HL-60 (cell line): ENCODE measurements at regions not wholly inside any gene's neighbourhood (a gene's known extent, or its start where the extent isn't known, plus 50 kb on each side); places are given as distances from the start of the nearest gene placed in this dataset.

Experiments used
- DNase-seq, 2 experiments: peaks; one replicate each; pipeline ENCODE4 v3.0.0-alpha.2; 2010 to 2020; ENCODE audit warnings: low read depth in 1 of 2, low spot score in 1 of 2
- H3K27ac ChIP-seq: fragments of 250-450 bp; sonication (Bioruptor Pico); replicated peaks from 2 replicates; pipeline ENCODE4 v1.5.1; 2020; ENCODE audit warnings: mild to moderate bottlenecking, moderate library complexity
- H3K27me3 ChIP-seq: fragments of 250-450 bp; sonication (Bioruptor Pico); 2 replicates; pipeline ENCODE4 v1.5.1; 2021; ENCODE audit warnings: mild to moderate bottlenecking, moderate library complexity; ENCODE audit not compliant: insufficient read depth, poor library complexity, severe bottlenecking
- H3K4me3 ChIP-seq: replicated peaks from 2 replicates; pipeline ENCODE4 v1.5.1; 2011; ENCODE audit warnings: mild to moderate bottlenecking, control low read depth, low read length; ENCODE audit not compliant: insufficient read depth
- CTCF ChIP-seq: IDR thresholded peaks from one replicate; pipeline ENCODE4 v1.5.1; 2011; ENCODE audit warnings: low read length, control low read depth, inconsistent platforms; ENCODE audit not compliant: insufficient read depth
- GABPA ChIP-seq: IDR thresholded peaks from 2 replicates; pipeline ENCODE4 v1.6.1; 2012; ENCODE audit warnings: low read depth
- POLR2AphosphoS5 ChIP-seq: IDR thresholded peaks from 2 replicates; pipeline ENCODE4 v1.6.1; 2012; ENCODE audit warnings: low read depth
- REST ChIP-seq: IDR thresholded peaks from 2 replicates; pipeline ENCODE4 v1.6.1; 2012; ENCODE audit warnings: low read depth; ENCODE audit not compliant: insufficient replicate concordance
- SPI1 ChIP-seq: IDR thresholded peaks from 2 replicates; pipeline ENCODE4 v1.6.1; 2012; ENCODE audit warnings: low read depth, mild to moderate bottlenecking, borderline replicate concordance

DNA sequence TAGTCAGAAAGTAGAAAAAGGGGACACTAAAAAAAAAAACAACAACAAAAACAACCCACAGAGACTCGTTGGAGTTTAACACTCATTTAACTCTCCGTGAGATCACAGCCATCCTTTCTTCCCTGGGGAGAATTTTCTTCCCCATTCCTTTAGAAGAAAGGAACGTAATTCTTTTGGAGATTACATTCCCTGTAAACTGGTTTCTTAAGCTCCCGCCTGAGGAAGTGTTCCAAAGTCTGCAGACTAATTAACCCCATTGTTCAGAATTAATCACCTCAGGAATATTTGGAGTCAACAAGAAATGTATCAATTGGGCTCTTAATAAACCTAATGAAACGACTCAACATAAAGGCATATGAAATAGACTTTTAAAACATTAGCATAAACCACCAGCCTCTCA is 228.2 kb upstream of the CSF3R start:
- TF ChIP-seq REST = no peak
- no peak for TF ChIP-seq POLR2AphosphoS5
- no peak overlapping the region for H3K4me3 ChIP-seq
- no peak for DNase-seq
- H3K27ac ChIP-seq = no peak overlapping the region
- peaks cover 10% of the 10 kb centered on the region for H3K27me3 ChIP-seq

DNA sequence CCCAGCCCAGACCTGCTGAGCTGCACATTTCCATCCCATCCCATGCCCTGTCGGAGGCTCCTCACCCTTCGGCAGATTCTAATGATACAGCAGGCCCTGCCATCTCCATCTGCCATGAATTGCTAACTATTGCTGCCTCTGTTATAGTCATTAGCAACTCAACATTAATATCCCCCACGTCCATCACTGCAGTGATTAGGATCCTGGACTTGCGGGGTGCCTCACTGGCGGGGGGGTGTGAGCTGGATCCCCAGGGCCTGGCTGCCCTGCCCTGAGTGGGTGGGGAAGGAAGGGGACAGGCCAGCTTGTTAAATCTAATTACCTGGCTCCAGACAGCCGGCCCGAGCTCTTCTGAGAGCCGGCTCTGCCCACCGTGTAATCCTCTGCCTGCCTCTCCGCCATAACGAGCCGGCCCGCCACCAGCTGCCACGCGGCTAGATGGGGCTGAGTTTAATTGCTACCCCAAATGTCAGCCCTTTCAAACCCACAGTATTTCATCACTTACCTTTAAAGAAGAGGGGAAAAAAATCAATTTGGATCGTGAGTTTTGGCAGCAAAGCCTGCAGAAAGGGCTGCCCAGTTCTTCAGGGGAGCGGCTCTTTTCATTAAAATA is 227.3 kb upstream of the CSF3R start:
- no peak overlapping the region for H3K4me3 ChIP-seq
- DNase-seq = no peak
- no peak overlapping the region for H3K27ac ChIP-seq
- peaks cover 14% of the 10 kb centered on the region for H3K27me3 ChIP-seq
- no peak for TF ChIP-seq SPI1
- TF ChIP-seq POLR2AphosphoS5 = no peak

DNA sequence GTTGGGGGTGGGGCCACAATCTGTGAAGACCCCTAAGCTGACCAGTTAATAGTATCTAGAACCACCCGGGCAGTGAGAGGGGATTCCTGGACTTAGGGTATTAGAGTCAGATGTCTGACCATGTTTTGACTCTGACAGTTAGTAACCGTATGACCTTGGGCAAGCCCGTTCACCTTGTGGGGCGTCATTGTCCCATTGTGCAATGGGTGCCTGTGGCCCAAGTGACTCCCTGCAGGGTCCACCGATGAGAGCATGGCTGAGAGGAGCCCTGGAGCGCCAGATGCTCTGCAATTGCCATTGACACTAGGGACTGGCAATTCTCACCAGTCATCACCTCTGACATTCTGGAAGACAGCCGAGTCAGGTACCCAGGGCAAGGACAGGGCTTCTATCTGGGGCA is 225.9 kb upstream of the CSF3R start:
- TF ChIP-seq POLR2AphosphoS5 (no peak), GABPA (no peak), REST (no peak), CTCF (no peak), SPI1 (no peak)
- no peak for DNase-seq
- Histone ChIP-seq H3K27ac (no peak overlapping the region), H3K27me3 (peaks cover 14% of the 10 kb centered on the region), H3K4me3 (no peak overlapping the region)

DNA sequence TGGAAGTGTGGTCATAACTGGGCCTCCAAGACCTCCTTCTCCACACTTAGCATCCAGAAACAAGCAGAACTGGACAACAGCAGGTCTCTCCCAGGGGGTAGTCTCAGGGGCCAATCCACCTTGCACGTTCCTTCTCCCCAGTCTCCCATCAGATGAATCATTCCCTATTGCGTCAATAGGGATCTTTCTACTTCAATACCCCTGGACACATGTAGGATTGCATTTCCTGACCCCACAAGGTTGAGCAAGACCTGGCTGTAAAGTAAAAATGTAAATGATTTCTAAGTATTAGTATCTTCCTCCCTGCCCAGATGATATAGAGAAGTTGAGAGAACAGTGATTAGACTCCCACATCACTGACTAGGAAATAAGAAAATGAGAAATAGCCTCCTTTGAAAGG is 224.5 kb upstream of the CSF3R start:
- Histone ChIP-seq H3K27me3 (peaks cover 10% of the 10 kb centered on the region), H3K27ac (no peak overlapping the region), H3K4me3 (no peak overlapping the region)
- DNase-seq = no peak
- no peak for TF ChIP-seq REST
- TF ChIP-seq SPI1 = no peak
- TF ChIP-seq POLR2AphosphoS5 = no peak
- no peak for TF ChIP-seq GABPA
- TF ChIP-seq CTCF = no peak
